ENCODE measurements at regions not wholly inside any gene's neighbourhood (a gene's known extent, or its start where the extent isn't known, plus 50 kb on each side); places are given as distances from the start of the nearest gene placed in this dataset.

- DNase-seq (ENCODE audit: low read depth): no peak
- no peak for TF ChIP-seq CTCF (IDR thresholded peaks at IDR 0.05; ENCODE audit: control insufficient read depth, extremely low read depth, insufficient read depth)
- H3K4me3 ChIP-seq (ENCODE audit: low read depth, low read length): no peak overlapping the region
These were observed 63.7 kb upstream of the PRR16 start for GRCh38 chr5:120400356-120400755.

GRCh38 chr5:120402606-120403005 lies 61.5 kb upstream of the PRR16 start:
- no peak for TF ChIP-seq CTCF (IDR thresholded peaks at IDR 0.05; ENCODE audit: control insufficient read depth, extremely low read depth, insufficient read depth)
- no peak overlapping the region for H3K4me3 ChIP-seq (ENCODE audit: low read depth, low read length)
- no peak for DNase-seq (ENCODE audit: low read depth)

DNA sequence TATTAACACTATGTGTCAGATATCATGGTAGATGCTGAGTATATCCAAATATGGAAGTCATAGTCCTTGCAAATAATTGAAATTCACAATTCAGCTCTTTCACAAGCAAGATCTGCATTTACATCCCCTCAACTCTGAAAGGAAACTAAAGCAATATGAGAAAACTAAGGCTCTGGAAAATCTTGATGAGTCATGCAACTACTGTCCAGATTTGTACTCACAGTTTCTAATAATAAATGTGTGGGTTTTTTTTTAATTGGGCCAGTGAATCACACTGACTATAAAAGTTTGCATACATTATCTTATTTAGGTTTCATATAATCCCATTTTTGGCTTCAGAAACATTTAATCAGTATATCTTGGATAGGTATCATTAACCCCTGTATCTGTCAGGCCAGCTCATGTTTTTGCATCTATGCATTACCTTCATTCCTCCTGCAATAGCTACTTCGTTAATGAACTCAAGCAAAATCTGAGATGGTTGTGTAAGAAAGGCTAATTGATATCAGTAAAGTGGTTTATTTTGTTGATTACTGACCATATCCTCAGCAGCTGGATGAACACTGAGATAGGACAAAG lies 58.7 kb upstream of the PRR16 start:
- no peak for DNase-seq (ENCODE audit: low read depth)
- no peak overlapping the region for H3K4me3 ChIP-seq (ENCODE audit: low read depth, low read length)
- TF ChIP-seq CTCF (IDR thresholded peaks at IDR 0.05; ENCODE audit: control insufficient read depth, extremely low read depth, insufficient read depth): no peak

- H3K4me3 ChIP-seq (ENCODE audit: low read depth, low read length): no peak overlapping the region
- DNase-seq (ENCODE audit: low read depth): no peak
- no peak for TF ChIP-seq CTCF (IDR thresholded peaks at IDR 0.05; ENCODE audit: control insufficient read depth, extremely low read depth, insufficient read depth)
These were observed 58.2 kb upstream of the PRR16 start for GRCh38 chr5:120405923-120406322.

DNA sequence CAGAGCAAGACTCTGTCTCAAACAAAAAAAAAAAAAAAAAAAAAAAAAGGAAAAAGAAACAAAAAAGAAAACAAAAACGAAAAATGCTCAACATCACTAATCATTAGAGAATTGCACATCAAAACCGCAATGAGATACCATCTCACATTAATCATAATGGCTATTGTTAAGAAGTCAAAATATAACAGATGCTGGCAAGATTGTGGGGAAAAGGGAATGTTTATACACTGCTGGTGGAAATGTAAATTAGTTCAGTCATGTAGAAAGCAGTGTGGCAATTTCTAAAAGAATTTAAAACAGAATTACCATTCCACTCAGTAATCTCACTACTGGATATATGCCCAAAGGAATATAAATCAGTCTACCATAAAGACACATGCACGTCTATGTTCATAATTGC lies 50.4 kb upstream of the PRR16 start:
- no peak for DNase-seq (ENCODE audit: low read depth)
- no peak for TF ChIP-seq CTCF (IDR thresholded peaks at IDR 0.05; ENCODE audit: control insufficient read depth, extremely low read depth, insufficient read depth)
- no peak overlapping the region for H3K4me3 ChIP-seq (ENCODE audit: low read depth, low read length)

Data from LNCaP clone FGC (cell line).